Type B pancreatic cell (in vitro differentiated cells): ENCODE measurements at regions not wholly inside any gene's neighbourhood (a gene's known extent, or its start where the extent isn't known, plus 50 kb on each side); places are given as distances from the start of the nearest gene placed in this dataset.

Experiments
- DNase-seq: peaks from one replicate; pipeline ENCODE4 v3.0.0; 2021; ENCODE audit warnings: mixed read lengths; ENCODE audit not compliant: unreplicated experiment; ENCODE audit errors: extremely low spot score
- H3K27ac Mint-ChIP-seq: 2 replicates; pipeline ENCODE4 v1.8.0; 2021; ENCODE audit warnings: mild to moderate bottlenecking, mixed read lengths
- H3K27me3 Mint-ChIP-seq: 2 replicates; pipeline ENCODE4 v1.8.0; 2021; ENCODE audit warnings: mixed read lengths
- H3K36me3 Mint-ChIP-seq: 2 replicates; pipeline ENCODE4 v1.8.0; 2021; ENCODE audit warnings: mixed read lengths
- H3K4me1 Mint-ChIP-seq: one replicate; pipeline ENCODE4 v1.8.0; 2021; ENCODE audit warnings: mixed read lengths; ENCODE audit not compliant: unreplicated experiment
- H3K4me3 Mint-ChIP-seq: 2 replicates; pipeline ENCODE4 v1.8.0; 2021; ENCODE audit warnings: mild to moderate bottlenecking, mixed read lengths
- H3K9me3 Mint-ChIP-seq: 2 replicates; pipeline ENCODE4 v1.8.0; 2021; ENCODE audit warnings: mixed read lengths
- CTCF ChIP-seq: fragments of 200-600 bp; sonication (generic); conservative IDR thresholded peaks from 2 replicates; pipeline ENCODE4 v1.5.0; 2021; ENCODE audit warnings: antibody characterized with exemption, mild to moderate bottlenecking

- no peaks in the 10 kb centered on the region for H3K36me3 Mint-ChIP-seq
Measured at GRCh38 chr10:61325223-61325960, 127.8 kb downstream of the TMEM26 start.

GRCh38 chr10:61323726-61324125, 129.5 kb downstream of the TMEM26 start:
- peaks cover 33% of the 10 kb centered on the region for H3K4me1 Mint-ChIP-seq
- H3K9me3 Mint-ChIP-seq = peaks cover 6% of the 10 kb centered on the region

More at GRCh38 chr10:61325223-61325960, 127.8 kb downstream of the TMEM26 start:
- H3K9me3 Mint-ChIP-seq = no peaks in the 10 kb centered on the region
- DNase-seq = no peak
- no peak overlapping the region for H3K27ac Mint-ChIP-seq
- peaks cover 27% of the 10 kb centered on the region for H3K4me1 Mint-ChIP-seq
- no peak for TF ChIP-seq CTCF
- H3K4me3 Mint-ChIP-seq = no peak overlapping the region
- peaks cover 3% of the 10 kb centered on the region for H3K27me3 Mint-ChIP-seq

GRCh38 chr10:61321041-61321857, 131.9 kb downstream of the TMEM26 start:
- Mint-ChIP-seq H3K9me3 (peaks cover 6% of the 10 kb centered on the region), H3K4me1 (peaks cover 33% of the 10 kb centered on the region)

More at GRCh38 chr10:61323726-61324125, 129.5 kb downstream of the TMEM26 start:
- DNase-seq = no peak
- no peak overlapping the region for H3K4me3 Mint-ChIP-seq
- TF ChIP-seq CTCF = no peak
- H3K27me3 Mint-ChIP-seq = peaks cover 3% of the 10 kb centered on the region
- no peaks in the 10 kb centered on the region for H3K36me3 Mint-ChIP-seq
- H3K27ac Mint-ChIP-seq = no peak overlapping the region

GRCh38 chr10:61320257-61320587, 133.0 kb downstream of the TMEM26 start:
- Mint-ChIP-seq H3K9me3 (peaks cover 6% of the 10 kb centered on the region), H3K4me1 (peaks cover 31% of the 10 kb centered on the region), H3K27ac (no peak overlapping the region), H3K27me3 (peaks cover 3% of the 10 kb centered on the region), H3K4me3 (no peak overlapping the region), H3K36me3 (no peaks in the 10 kb centered on the region)
- TF ChIP-seq CTCF = no peak
- no peak for DNase-seq

More at GRCh38 chr10:61321041-61321857, 131.9 kb downstream of the TMEM26 start:
- Mint-ChIP-seq H3K36me3 (no peaks in the 10 kb centered on the region), H3K4me3 (no peak overlapping the region), H3K27ac (no peak overlapping the region), H3K27me3 (peaks cover 3% of the 10 kb centered on the region)
- DNase-seq = no peak
- no peak for TF ChIP-seq CTCF

- DNase-seq = no peak
- Mint-ChIP-seq H3K27me3 (peaks cover 3% of the 10 kb centered on the region), H3K27ac (peak overlapping the region; percentile 50), H3K4me1 (peaks cover 25% of the 10 kb centered on the region), H3K4me3 (no peak overlapping the region), H3K36me3 (no peaks in the 10 kb centered on the region), H3K9me3 (peaks cover 6% of the 10 kb centered on the region)
- no peak for TF ChIP-seq CTCF
Measured at GRCh38 chr10:61319386-61320256, 133.6 kb downstream of the TMEM26 start.
